ENCODE measurements at regions not wholly inside any gene's neighbourhood (a gene's known extent, or its start where the extent isn't known, plus 50 kb on each side); places are given as distances from the start of the nearest gene placed in this dataset.

DNA sequence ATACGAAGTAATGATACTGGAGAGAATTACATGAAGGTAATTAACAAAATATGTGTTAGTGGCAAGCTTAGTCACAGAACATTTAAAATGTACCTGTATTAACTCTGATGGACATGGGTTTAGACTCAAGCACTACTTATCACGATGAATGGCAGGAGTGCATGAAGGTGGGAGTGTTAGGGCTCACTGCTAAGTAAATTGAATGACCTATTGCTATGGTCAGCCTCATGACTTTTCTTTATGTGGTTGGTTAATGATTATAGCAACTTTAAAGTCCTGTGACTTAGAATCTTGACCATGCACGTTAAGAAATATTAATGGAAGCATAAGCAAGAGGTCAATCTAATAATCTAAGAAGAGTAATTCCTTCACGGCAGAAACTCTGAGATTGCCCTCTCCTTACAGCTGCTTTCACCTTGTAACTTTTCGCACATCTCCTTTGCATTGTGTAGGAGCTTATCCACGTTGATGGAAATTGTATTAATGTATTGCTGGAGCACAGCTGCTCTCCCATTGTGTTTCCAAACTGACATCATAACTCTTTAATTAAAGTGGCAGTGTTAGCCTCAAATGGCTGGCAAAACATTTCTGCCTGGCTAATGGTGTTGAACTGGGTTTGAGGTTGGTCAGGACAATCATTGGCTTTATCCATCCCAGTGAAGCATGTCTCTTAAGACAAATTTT is 114.5 kb downstream of the RXFP2 start:
- H3K4me3 Mint-ChIP-seq = no peak overlapping the region
- no peaks in the 10 kb centered on the region for H3K4me1 Mint-ChIP-seq
- H3K9me3 Mint-ChIP-seq = no peaks in the 10 kb centered on the region
- H3K36me3 Mint-ChIP-seq = no peaks in the 10 kb centered on the region
- peaks cover 43% of the 10 kb centered on the region for H3K27me3 Mint-ChIP-seq (ENCODE audit: low read depth)
- TF ChIP-seq CTCF (IDR thresholded peaks at IDR 0.05; ENCODE audit: unreplicated experiment) = no peak
- DNase-seq (ENCODE audit: low spot score in 2 of 2, unreplicated experiment in 2 of 2) = no peak
- no peak overlapping the region for H3K27ac Mint-ChIP-seq

DNA sequence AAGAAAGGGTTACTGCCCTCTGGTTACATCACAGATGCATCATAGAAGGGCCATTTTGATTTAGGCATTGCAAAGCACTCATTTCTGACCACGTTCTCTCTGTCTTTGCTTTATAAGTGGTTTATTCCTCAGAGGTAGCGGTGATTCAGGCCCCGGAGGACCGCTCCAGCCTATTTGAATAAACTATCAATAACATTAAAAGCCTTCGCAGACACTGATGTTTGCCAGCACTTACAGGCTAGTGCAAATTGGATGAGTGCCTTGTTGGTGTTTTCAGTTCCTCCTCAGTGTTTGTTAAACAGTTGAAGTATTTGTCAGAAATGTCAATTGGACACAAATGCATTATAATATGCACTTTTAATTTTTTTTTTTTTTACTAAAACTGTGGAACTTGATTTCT is 120.2 kb downstream of the RXFP2 start:
- Mint-ChIP-seq H3K9me3 (no peaks in the 10 kb centered on the region), H3K27ac (no peak overlapping the region), H3K27me3 (ENCODE audit: low read depth) (peaks cover 29% of the 10 kb centered on the region), H3K36me3 (no peaks in the 10 kb centered on the region), H3K4me3 (no peak overlapping the region), H3K4me1 (no peaks in the 10 kb centered on the region)
- TF ChIP-seq CTCF (IDR thresholded peaks at IDR 0.05; ENCODE audit: unreplicated experiment) = no peak
- DNase-seq (ENCODE audit: low spot score in 2 of 2, unreplicated experiment in 2 of 2) = no peak

- Mint-ChIP-seq H3K36me3 (no peaks in the 10 kb centered on the region), H3K4me1 (no peaks in the 10 kb centered on the region), H3K9me3 (no peaks in the 10 kb centered on the region), H3K27me3 (ENCODE audit: low read depth) (peaks cover 29% of the 10 kb centered on the region), H3K4me3 (no peak overlapping the region), H3K27ac (no peak overlapping the region)
- no peak for TF ChIP-seq CTCF (IDR thresholded peaks at IDR 0.05; ENCODE audit: unreplicated experiment)
- DNase-seq (ENCODE audit: low spot score in 2 of 2, unreplicated experiment in 2 of 2) = no peak
These were observed 120.7 kb downstream of the RXFP2 start for GRCh38 chr13:31860002-31860401.

DNA sequence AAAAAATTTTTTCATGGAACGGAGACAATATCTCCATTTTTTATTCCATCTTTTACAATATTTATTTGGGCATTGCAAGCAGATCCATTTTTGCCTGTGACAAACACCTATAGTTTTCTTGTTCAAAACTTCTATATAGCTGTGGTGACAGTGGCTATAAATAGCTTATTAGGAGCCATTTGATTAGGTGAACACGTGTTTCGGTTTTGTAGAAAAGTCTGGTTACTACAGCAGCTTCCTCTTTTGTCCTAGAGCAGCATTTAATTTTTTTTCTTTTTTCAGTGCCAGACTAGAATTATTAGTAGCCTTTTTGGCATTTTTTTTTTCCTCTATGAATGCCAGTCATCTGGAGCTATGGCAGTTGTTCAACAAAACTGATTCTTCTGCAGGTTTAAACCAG is 123.5 kb downstream of the RXFP2 start:
- TF ChIP-seq CTCF (IDR thresholded peaks at IDR 0.05; ENCODE audit: unreplicated experiment) = no peak
- no peak overlapping the region for H3K27ac Mint-ChIP-seq
- H3K27me3 Mint-ChIP-seq (ENCODE audit: low read depth) = peaks cover 24% of the 10 kb centered on the region
- no peak overlapping the region for H3K4me3 Mint-ChIP-seq
- H3K36me3 Mint-ChIP-seq = no peaks in the 10 kb centered on the region
- no peaks in the 10 kb centered on the region for H3K4me1 Mint-ChIP-seq
- DNase-seq (ENCODE audit: low spot score in 2 of 2, unreplicated experiment in 2 of 2) = no peak
- no peaks in the 10 kb centered on the region for H3K9me3 Mint-ChIP-seq

GRCh38 chr13:31864307-31864706 is 125.0 kb downstream of the RXFP2 start:
- H3K27ac Mint-ChIP-seq = no peak overlapping the region
- H3K36me3 Mint-ChIP-seq = no peaks in the 10 kb centered on the region
- no peaks in the 10 kb centered on the region for H3K4me1 Mint-ChIP-seq
- DNase-seq (ENCODE audit: low spot score in 2 of 2, unreplicated experiment in 2 of 2) = no peak
- H3K4me3 Mint-ChIP-seq = no peak overlapping the region
- TF ChIP-seq CTCF (IDR thresholded peaks at IDR 0.05; ENCODE audit: unreplicated experiment) = no peak
- no peaks in the 10 kb centered on the region for H3K9me3 Mint-ChIP-seq
- peaks cover 18% of the 10 kb centered on the region for H3K27me3 Mint-ChIP-seq (ENCODE audit: low read depth)

GRCh38 chr13:31866099-31866498 is 126.8 kb downstream of the RXFP2 start:
- no peak for TF ChIP-seq CTCF (IDR thresholded peaks at IDR 0.05; ENCODE audit: unreplicated experiment)
- H3K36me3 Mint-ChIP-seq = no peaks in the 10 kb centered on the region
- no peaks in the 10 kb centered on the region for H3K4me1 Mint-ChIP-seq
- H3K27me3 Mint-ChIP-seq (ENCODE audit: low read depth) = peaks cover 6% of the 10 kb centered on the region
- no peaks in the 10 kb centered on the region for H3K9me3 Mint-ChIP-seq
- no peak overlapping the region for H3K4me3 Mint-ChIP-seq
- DNase-seq (ENCODE audit: low spot score in 2 of 2, unreplicated experiment in 2 of 2) = no peak
- H3K27ac Mint-ChIP-seq = no peak overlapping the region
